ENCODE measurements at regions not wholly inside any gene's neighbourhood (a gene's known extent, or its start where the extent isn't known, plus 50 kb on each side); places are given as distances from the start of the nearest gene placed in this dataset.
"Not testable (repeated sequence)": the region's sequence is repeated elsewhere in the genome, so short reads cannot be mapped to it uniquely, and the experiment has no call there.

DNA sequence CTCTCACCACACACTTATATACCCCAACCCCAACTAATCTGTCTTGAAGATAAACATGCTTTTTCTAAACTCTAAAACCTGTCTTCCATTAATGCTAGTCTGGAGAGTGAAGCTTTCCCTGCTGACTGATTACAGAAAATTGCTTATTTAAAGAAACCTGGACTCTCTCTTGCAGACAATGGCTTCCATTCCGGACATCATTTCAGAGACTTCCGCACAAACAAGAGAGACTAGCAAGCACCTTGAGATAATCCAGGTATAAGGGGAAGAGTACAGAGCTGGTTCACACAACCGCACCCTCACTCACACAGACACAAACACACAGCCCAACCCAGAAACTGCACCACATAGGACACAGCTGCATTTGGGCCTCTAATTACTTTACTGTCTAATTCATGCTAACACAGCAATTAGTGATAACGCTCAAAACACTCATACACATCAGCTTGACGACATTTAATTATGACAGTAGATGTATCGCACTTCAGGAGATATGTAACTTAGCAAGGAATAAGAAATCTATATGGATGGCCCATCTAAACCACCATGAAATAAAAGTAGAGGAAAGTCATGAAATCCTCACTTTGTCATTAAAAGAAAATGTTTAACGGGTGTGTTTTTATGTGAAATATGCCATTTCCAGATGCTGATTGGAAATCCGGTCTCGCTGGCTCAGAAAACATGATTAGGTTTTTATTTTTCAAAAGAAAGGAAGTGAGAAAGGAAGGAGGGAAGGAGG is 138.1 kb upstream of the JARID2 start:
- no peak for DNase-seq (ENCODE audit: extremely low spot score)
- peaks cover 0 to 13% (median 4%) of the 10 kb centered on the region in 4 donors for H3K9me3 ChIP-seq
- H3K36me3 ChIP-seq = no peaks in the 10 kb centered on the region
- no peak overlapping the region for H3K27ac ChIP-seq (replicated peaks in 1 of 4)
- intact Hi-C loops (cut with DNase I) = no loop called here
- 89% methylated on average over 9 of the region's 9 CpGs for WGBS
- no peaks in the 10 kb centered on the region for H3K27me3 ChIP-seq
- TF ChIP-seq, protein P1, sequence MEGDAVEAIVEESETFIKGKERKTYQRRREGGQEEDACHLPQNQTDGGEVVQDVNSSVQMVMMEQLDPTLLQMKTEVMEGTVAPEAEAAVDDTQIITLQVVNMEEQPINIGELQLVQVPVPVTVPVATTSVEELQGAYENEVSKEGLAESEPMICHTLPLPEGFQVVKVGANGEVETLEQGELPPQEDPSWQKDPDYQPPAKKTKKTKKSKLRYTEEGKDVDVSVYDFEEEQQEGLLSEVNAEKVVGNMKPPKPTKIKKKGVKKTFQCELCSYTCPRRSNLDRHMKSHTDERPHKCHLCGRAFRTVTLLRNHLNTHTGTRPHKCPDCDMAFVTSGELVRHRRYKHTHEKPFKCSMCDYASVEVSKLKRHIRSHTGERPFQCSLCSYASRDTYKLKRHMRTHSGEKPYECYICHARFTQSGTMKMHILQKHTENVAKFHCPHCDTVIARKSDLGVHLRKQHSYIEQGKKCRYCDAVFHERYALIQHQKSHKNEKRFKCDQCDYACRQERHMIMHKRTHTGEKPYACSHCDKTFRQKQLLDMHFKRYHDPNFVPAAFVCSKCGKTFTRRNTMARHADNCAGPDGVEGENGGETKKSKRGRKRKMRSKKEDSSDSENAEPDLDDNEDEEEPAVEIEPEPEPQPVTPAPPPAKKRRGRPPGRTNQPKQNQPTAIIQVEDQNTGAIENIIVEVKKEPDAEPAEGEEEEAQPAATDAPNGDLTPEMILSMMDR (IDR thresholded peaks at IDR 0.05) = no peak
- no peaks in the 10 kb centered on the region for H3K4me1 ChIP-seq
- H3K4me3 ChIP-seq = no peak overlapping the region

DNA sequence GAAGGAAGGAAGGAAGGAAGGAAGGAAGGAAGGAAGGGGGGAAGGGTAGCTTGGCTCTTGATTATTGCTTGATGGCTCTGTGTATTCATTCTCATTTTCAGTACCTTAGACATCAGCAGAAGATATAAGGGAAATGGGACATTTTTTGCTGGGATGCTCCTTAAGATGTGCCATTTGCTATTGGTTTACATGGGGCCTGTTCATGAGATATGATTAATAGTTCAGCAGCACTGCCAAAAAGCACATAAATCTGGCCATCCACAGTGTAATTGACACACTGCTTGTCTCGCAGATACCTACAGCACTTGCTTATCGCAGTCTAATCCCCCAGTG is 137.5 kb upstream of the JARID2 start:
- H3K27me3 ChIP-seq = no peaks in the 10 kb centered on the region
- intact Hi-C loops (cut with DNase I) = no loop called here
- no peak for DNase-seq (ENCODE audit: extremely low spot score)
- no peaks in the 10 kb centered on the region for H3K36me3 ChIP-seq
- H3K4me1 ChIP-seq = no peaks in the 10 kb centered on the region
- no peak overlapping the region for H3K4me3 ChIP-seq
- TF ChIP-seq POLR2AphosphoS5 (IDR thresholded peaks at IDR 0.05) = no peak
- TF ChIP-seq, protein P1 (IDR thresholded peaks at IDR 0.05) = no peak
- TF ChIP-seq POLR2A (IDR thresholded peaks at IDR 0.05; ENCODE audit: low read depth) = no peak
- no peak for TF ChIP-seq EP300 (IDR thresholded peaks at IDR 0.05)
- no peak overlapping the region for H3K27ac ChIP-seq (replicated peaks in 1 of 4)
- 100% methylated on average over 2 of the region's 2 CpGs for WGBS
- H3K9me3 ChIP-seq = peaks cover 0 to 13% (median 4%) of the 10 kb centered on the region in 4 donors

DNA sequence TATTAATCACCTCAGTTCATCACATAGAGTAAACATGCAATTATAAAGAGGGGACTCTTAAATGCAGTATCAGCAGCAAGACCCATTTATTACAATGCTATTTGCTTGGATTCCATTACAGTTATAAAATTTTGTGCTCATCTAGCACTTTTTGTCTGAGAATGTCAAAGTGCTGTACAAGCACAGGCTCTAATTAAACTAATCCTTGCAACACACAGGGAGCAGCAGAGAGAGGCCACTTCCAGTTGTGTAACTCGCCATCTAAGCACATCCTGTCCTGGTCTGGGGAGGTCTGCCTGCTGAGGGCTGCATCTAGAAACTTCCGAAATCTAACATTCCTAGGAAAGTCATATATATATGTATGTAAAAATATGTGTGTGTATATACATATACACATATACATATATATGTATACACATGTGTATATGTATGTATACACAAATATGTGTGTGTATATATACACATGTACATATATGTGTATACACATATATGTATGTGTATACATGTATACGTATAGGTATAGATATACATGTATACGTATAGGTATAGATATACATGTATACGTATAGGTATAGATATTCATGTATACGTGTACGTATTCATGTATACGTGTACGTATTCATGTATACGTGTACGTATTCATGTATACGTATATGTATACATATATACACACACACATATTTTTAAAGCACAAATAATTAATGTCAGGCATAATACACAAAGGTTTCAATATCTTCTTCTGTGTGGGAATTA is 136.4 kb upstream of the JARID2 start:
- intact Hi-C loops (cut with DNase I) = no loop called here
- TF ChIP-seq POLR2AphosphoS5 (IDR thresholded peaks at IDR 0.05) (no peak), POLR2A (IDR thresholded peaks at IDR 0.05; ENCODE audit: low read depth) (no peak), EP300 (IDR thresholded peaks at IDR 0.05) (no peak)
- TF ChIP-seq, protein P1 (IDR thresholded peaks at IDR 0.05) = no peak
- Histone ChIP-seq H3K9me3 (peaks cover 0 to 13% (median 4%) of the 10 kb centered on the region in 4 donors), H3K27me3 (no peaks in the 10 kb centered on the region), H3K4me3 (no peak overlapping the region), H3K27ac (replicated peaks in 1 of 4) (no peak overlapping the region), H3K4me1 (no peaks in the 10 kb centered on the region), H3K36me3 (no peaks in the 10 kb centered on the region)
- no peak for DNase-seq (ENCODE audit: extremely low spot score)
- WGBS = 83% methylated on average over 12 of the region's 12 CpGs

DNA sequence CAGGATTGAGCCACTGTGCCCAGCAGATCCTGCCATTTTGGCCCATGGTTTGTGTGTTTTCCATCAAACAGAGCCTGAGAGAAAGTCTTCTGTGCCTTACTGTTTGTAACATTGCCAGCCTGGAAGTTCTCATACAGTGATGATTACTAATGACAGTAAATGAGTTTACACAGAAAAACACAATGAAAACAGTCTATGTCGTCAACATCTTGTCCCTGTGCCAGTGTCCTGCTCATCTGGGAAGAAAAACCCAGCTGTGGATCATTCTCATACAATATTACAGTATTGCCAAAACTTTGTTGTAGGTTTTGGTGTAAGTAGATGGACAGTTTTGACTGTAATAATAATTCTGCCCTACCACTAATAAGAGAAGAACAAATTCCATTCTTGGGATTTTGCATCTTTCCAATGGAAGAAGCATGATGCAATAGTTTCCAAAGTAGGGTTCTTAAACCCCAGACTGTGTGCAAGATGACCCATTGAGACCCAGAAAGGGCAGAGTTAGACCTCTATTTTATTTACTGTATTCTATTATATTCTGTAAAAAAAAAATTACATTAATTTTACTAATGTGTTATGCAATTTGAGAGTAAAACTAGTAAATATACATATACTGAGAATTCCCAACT is 135.0 kb upstream of the JARID2 start:
- no peaks in the 10 kb centered on the region for H3K36me3 ChIP-seq
- intact Hi-C loops (cut with DNase I) = no loop called here
- no peak overlapping the region for H3K4me3 ChIP-seq
- no peak for DNase-seq (ENCODE audit: extremely low spot score)
- H3K4me1 ChIP-seq = no peaks in the 10 kb centered on the region
- H3K27ac ChIP-seq (replicated peaks in 1 of 4) = no peak overlapping the region
- TF ChIP-seq EP300 (IDR thresholded peaks at IDR 0.05) (no peak), POLR2AphosphoS5 (IDR thresholded peaks at IDR 0.05) (no peak), POLR2A (IDR thresholded peaks at IDR 0.05; ENCODE audit: low read depth) (no peak)
- TF ChIP-seq, protein P1 (IDR thresholded peaks at IDR 0.05) = no peak
- H3K9me3 ChIP-seq = peaks cover 0 to 8% (median 3%) of the 10 kb centered on the region in 4 donors
- 47% methylated on average over 1 of the region's 1 CpG for WGBS
- H3K27me3 ChIP-seq = no peaks in the 10 kb centered on the region

DNA sequence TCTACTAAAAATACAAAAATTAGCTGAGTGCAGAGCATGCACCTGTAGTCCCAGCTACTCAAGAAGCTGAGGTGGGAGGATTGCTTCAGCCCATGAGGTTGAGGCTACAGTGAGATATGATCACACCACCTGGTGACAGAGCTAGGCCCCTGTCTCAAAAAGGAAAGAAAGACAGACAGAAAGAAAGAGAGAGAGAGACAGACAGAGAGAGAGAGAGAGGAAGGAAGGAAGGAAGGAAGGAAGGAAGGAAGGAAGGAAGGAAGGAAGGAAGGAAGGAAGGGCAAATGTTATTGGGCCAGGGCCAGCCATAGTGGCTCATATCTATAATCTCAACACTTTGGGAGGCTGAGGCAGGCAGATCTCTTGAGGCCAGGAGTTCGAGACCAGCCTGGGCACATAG is 134.3 kb upstream of the JARID2 start:
- H3K9me3 ChIP-seq; H3K27ac ChIP-seq (replicated peaks in 1 of 4); H3K36me3 ChIP-seq; DNase-seq (ENCODE audit: extremely low spot score); H3K27me3 ChIP-seq; H3K4me1 ChIP-seq; intact Hi-C loops (cut with DNase I); H3K4me3 ChIP-seq: not testable (repeated sequence)
- WGBS = 90% methylated on average over 1 of the region's 1 CpG
